Esophagus muscularis mucosa (tissue), 3 donors: ENCODE measurements at regions not wholly inside any gene's neighbourhood (a gene's known extent, or its start where the extent isn't known, plus 50 kb on each side); places are given as distances from the start of the nearest gene placed in this dataset.

Experiments
- EP300 ChIP-seq: sonication (generic); formaldehyde crosslinking; IDR thresholded peaks from one replicate; pipeline ENCODE4 v1.6.1; 2017; ENCODE audit warnings: antibody characterized with exemption
- POLR2AphosphoS5 ChIP-seq, 2 donors: sonication (generic); formaldehyde crosslinking; IDR thresholded peaks; one replicate each; pipeline ENCODE4 v1.6.1; 2017; ENCODE audit warnings: antibody characterized with exemption in 2 of 2

GRCh38 chr3:187870360-187871203 lies 125.3 kb upstream of the BCL6 start:
- TF ChIP-seq EP300 = no peak
- no peak for TF ChIP-seq POLR2AphosphoS5 (IDR thresholded peaks at IDR 0.05)
